Breast epithelium (tissue), 3 donors: ENCODE measurements at regions not wholly inside any gene's neighbourhood (a gene's known extent, or its start where the extent isn't known, plus 50 kb on each side); places are given as distances from the start of the nearest gene placed in this dataset.

ENCODE experiments used
- CTCF ChIP-seq, 3 donors: fragments of 450-650 bp; IDR thresholded peaks; one replicate each; pipeline ENCODE4 v1.5.1; 2016 to 2017; ENCODE audit warnings: antibody characterized with exemption in 3 of 3, mild to moderate bottlenecking in 3 of 3, moderate library complexity in 3 of 3
- POLR2A ChIP-seq: fragments of 450-650 bp; IDR thresholded peaks from one replicate; pipeline ENCODE4 v1.6.1; 2016; ENCODE audit warnings: antibody characterized with exemption, mild to moderate bottlenecking, moderate library complexity
- POLR2AphosphoS5 ChIP-seq, 3 donors: sonication (generic); formaldehyde crosslinking; IDR thresholded peaks; one replicate each; pipeline ENCODE4 v1.6.1; 2017; ENCODE audit warnings: antibody characterized with exemption in 3 of 3

DNA sequence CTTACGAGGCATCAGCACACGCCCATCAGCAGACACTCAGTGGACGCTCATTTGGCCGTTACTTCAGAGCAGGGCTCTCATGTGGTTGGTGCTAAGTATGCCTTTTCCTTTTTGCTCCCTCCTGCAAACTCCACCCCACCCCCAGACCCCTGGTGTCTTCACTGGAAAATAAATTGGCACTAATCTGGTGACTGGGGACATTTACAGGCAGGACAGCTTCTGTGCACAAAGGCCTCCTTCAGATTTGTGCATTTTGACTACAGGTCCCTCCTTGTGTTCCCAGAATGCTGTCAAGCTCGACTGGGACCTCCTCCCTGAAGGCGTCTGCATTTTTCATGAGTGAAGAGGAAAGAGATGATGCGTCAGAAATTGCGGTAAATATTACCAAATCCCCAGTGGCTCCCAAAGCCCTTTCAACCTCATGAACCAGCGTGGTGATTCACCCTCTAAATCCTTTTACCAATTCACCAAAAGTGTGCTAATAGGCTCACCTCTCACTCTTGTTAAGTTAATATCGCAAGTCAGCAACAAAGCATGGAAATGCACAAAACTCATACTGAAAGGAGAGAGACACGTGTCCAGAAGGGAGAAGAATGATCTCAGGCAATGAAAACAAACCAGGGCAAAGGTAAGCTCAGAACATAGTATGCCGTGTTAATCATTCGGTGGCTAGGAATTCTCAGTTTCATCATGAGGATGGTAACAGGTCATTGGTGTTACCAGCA lies 119.0 kb downstream of the NKX6-1 start:
- TF ChIP-seq CTCF (IDR thresholded peaks at IDR 0.05): no peak
- TF ChIP-seq POLR2AphosphoS5 (IDR thresholded peaks at IDR 0.05): no peak
- TF ChIP-seq POLR2A: no peak
